OCI-LY3 (cell line): ENCODE measurements at regions not wholly inside any gene's neighbourhood (a gene's known extent, or its start where the extent isn't known, plus 50 kb on each side); places are given as distances from the start of the nearest gene placed in this dataset.

Source experiments
- H2AFZ ChIP-seq: fragments of 200-600, 300-600 bp; shearing (Covaris generic); 2 replicates; pipeline ENCODE4 v1.6.0; 2014; ENCODE audit warnings: antibody characterized with exemption, low read depth, low read length
- H3K27ac ChIP-seq: fragments of 200-600, 300-600 bp; sonication (generic); 2 replicates; pipeline ENCODE4 v1.5.1; 2014; ENCODE audit warnings: mild to moderate bottlenecking, low read length, moderate library complexity, mixed read lengths
- H3K27me3 ChIP-seq: fragments of 200-600, 300-600 bp; sonication (generic); 2 replicates; pipeline ENCODE4 v1.6.1; 2014; ENCODE audit warnings: low read depth, low read length, mixed read lengths
- H3K36me3 ChIP-seq: fragments of 200-600, 300-600 bp; sonication (generic); replicated peaks from 2 replicates; pipeline ENCODE3; 2014; ENCODE audit warnings: low read depth, low read length, mixed read lengths
- H3K4me1 ChIP-seq: fragments of 300-600, 200-600 bp; sonication (generic); 2 replicates; pipeline ENCODE4 v1.6.1; 2014; ENCODE audit warnings: low read length, mixed read lengths
- H3K4me2 ChIP-seq: fragments of 200-600, 300-600 bp; sonication (generic); 2 replicates; pipeline ENCODE4 v1.6.1; 2014; ENCODE audit warnings: low read length, mixed read lengths
- H3K4me3 ChIP-seq: fragments of 300-600, 200-600 bp; sonication (generic); 2 replicates; pipeline ENCODE4 v1.5.1; 2014; ENCODE audit warnings: antibody characterized with exemption, mild to moderate bottlenecking, low read length, moderate library complexity
- H3K79me2 ChIP-seq: fragments of 300-600, 200-600 bp; shearing (Covaris generic); 2 replicates; pipeline ENCODE4 v1.6.1; 2014; ENCODE audit warnings: mild to moderate bottlenecking, low read length, mixed read lengths
- H3K9ac ChIP-seq: fragments of 300-600, 200-600 bp; shearing (Covaris generic); 2 replicates; pipeline ENCODE4 v1.6.0; 2014; ENCODE audit warnings: mild to moderate bottlenecking, low read length, moderate library complexity
- H3K9me3 ChIP-seq: fragments of 200-600, 300-600 bp; shearing (Covaris generic); 2 replicates; pipeline ENCODE4 v1.6.1; 2014; ENCODE audit warnings: low read length, mixed read lengths; ENCODE audit not compliant: insufficient read depth
- H4K20me1 ChIP-seq: fragments of 200-600, 300-600 bp; sonication (generic); 2 replicates; pipeline ENCODE4 v1.6.1; 2016; ENCODE audit warnings: low read length, mixed read lengths; ENCODE audit not compliant: insufficient read depth
- EZH2phosphoT487 ChIP-seq: fragments of 200-600 bp; shearing (Covaris generic); IDR thresholded peaks from 2 replicates; pipeline ENCODE4 v1.6.1; 2018; ENCODE audit warnings: antibody characterized with exemption, mixed run types, low read depth
- TF ChIP-seq, protein P1 (sequence below): fragments of 200-600, 300-600 bp; sonication (generic); IDR thresholded peaks from 2 replicates; pipeline ENCODE4 v1.5.1; 2014; ENCODE audit warnings: antibody characterized with exemption, low read length, low read depth

DNA sequence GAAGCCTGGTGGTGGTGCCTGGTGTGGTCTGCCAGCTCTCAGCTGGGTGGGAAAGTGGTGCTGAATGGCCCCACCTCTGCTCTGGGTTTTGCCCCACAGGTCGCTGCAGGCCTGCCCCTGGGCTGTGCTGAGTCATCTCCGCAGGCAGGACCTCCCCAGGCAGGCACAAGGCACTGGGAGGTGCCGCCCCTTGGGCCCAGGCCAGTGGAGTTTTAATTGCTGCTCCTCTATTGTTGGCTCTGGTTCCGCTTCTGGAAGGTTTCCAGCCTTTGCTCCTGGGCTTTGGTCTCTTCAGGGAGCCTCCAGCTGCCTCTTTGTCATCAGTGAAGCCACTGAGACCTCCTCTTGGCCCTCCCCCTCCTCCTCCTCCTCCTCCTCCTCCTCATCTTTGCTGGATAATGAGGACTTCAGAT lies 180.3 kb upstream of the GRB10 start:
- no peak overlapping the region for H2AFZ ChIP-seq
- H3K27me3 ChIP-seq = no peaks in the 10 kb centered on the region
- H3K9ac ChIP-seq = no peak overlapping the region
- H3K36me3 ChIP-seq = no peaks in the 10 kb centered on the region
- H3K9me3 ChIP-seq = no peaks in the 10 kb centered on the region
- peak overlapping the region; percentile 9; the same call in 1 of the 2 replicates for H3K4me2 ChIP-seq
- H3K79me2 ChIP-seq = no peaks in the 10 kb centered on the region
- H3K4me1 ChIP-seq = peaks cover 14% of the 10 kb centered on the region
- no peak overlapping the region for H3K27ac ChIP-seq
- no peak overlapping the region for H3K4me3 ChIP-seq
- TF ChIP-seq, protein P1, sequence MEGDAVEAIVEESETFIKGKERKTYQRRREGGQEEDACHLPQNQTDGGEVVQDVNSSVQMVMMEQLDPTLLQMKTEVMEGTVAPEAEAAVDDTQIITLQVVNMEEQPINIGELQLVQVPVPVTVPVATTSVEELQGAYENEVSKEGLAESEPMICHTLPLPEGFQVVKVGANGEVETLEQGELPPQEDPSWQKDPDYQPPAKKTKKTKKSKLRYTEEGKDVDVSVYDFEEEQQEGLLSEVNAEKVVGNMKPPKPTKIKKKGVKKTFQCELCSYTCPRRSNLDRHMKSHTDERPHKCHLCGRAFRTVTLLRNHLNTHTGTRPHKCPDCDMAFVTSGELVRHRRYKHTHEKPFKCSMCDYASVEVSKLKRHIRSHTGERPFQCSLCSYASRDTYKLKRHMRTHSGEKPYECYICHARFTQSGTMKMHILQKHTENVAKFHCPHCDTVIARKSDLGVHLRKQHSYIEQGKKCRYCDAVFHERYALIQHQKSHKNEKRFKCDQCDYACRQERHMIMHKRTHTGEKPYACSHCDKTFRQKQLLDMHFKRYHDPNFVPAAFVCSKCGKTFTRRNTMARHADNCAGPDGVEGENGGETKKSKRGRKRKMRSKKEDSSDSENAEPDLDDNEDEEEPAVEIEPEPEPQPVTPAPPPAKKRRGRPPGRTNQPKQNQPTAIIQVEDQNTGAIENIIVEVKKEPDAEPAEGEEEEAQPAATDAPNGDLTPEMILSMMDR = no peak
- TF ChIP-seq EZH2phosphoT487 = no peak
- H4K20me1 ChIP-seq = no peaks in the 10 kb centered on the region

DNA sequence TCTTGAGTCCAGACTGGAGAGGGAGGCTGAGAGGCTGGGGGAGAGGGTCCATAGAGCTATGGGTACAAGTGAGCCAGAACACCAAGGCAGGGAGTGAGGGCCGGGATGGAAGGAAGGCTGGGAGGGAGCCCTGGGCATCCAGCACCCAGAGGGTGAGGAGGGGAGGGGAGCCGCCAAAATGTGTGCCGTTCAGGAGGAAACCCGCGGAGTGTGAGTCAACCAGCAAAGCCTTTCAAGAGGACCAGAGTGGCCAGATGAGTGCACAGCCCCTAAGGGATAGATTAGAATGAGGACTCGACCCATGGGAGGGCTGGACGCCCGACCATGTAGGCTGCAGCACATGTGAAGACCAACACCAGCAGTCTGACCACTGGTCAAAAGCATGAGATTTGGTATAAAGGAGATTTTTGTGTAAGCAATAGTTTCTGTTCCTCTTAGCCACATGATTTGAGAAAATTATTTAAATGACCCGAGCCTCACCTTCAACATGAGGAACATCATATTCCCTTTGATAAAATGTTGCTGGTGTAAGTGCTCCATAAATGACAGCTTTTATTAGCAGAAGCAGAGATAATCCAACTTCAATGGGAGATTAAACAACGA lies 179.7 kb upstream of the GRB10 start:
- H3K9ac ChIP-seq = no peak overlapping the region
- no peaks in the 10 kb centered on the region for H3K9me3 ChIP-seq
- no peaks in the 10 kb centered on the region for H4K20me1 ChIP-seq
- no peaks in the 10 kb centered on the region for H3K36me3 ChIP-seq
- H2AFZ ChIP-seq = no peak overlapping the region
- H3K79me2 ChIP-seq = no peaks in the 10 kb centered on the region
- no peaks in the 10 kb centered on the region for H3K27me3 ChIP-seq
- H3K27ac ChIP-seq = no peak overlapping the region
- H3K4me1 ChIP-seq = peaks cover 14% of the 10 kb centered on the region
- H3K4me3 ChIP-seq = no peak overlapping the region
- TF ChIP-seq EZH2phosphoT487 = no peak
- TF ChIP-seq, protein P1 = no peak
- peak overlapping the region; percentile 9; the same call in 1 of the 2 replicates for H3K4me2 ChIP-seq

DNA sequence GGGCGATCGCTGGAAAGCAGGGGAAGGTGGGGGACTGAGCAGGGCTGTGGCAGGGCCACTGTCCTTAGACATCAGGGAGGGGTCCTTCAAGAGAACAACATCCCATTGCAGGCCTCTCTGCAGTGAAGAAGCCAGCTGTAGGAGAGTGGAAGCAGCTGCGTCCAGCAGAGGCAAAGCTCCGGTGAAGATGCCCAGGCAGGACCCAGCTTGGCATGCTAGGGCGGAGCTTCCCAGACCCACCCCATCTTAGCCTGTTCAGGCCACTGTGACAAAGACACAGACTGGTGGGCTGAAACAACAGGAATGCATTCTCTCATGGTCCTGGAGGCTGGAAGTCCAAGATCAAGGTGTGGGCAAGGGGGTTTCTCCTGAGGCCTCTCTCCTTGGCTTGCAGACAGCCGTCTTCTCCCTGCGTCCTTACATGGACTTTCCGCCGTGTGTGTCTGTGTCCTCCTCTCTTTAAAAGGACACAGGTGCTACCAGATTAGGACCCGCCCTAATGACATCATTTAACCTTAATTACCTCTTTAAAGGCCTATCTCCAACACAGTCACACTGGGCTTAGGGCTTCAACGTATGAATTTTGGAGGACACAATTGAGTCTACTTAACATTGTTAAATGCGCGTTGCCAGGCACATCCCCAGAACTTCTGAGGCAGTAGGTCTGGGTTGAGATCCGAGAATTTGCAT lies 178.1 kb upstream of the GRB10 start:
- no peak overlapping the region for H3K9ac ChIP-seq

DNA sequence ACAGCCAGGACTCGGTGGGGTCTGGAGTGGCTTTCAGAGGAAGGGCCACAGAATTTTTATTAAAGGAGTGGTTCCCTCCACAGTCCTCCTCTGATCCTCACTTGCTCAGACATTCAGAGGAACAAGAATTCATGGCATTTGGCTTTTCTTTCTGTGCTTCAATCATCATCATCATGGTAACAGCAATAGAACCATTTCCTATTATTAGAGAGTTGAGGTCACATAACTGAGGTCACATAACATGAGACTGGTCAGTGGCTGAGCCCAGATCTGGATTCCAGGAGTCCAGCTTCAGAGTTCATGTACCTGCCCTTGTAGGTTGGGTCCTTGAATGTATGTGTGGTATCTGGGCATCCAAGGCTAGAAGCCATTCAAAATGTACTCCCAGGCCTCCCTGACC lies 177.3 kb upstream of the GRB10 start:
- H2AFZ ChIP-seq = no peak overlapping the region
- H3K4me3 ChIP-seq = no peak overlapping the region
- no peaks in the 10 kb centered on the region for H4K20me1 ChIP-seq
- no peaks in the 10 kb centered on the region for H3K79me2 ChIP-seq
- no peaks in the 10 kb centered on the region for H3K36me3 ChIP-seq
- H3K9me3 ChIP-seq = no peaks in the 10 kb centered on the region
- no peaks in the 10 kb centered on the region for H3K27me3 ChIP-seq
- no peak overlapping the region for H3K9ac ChIP-seq
- peaks cover 14% of the 10 kb centered on the region for H3K4me1 ChIP-seq
- H3K27ac ChIP-seq = no peak overlapping the region
- TF ChIP-seq, protein P1 = no peak
- TF ChIP-seq EZH2phosphoT487 = no peak
- H3K4me2 ChIP-seq = no peak overlapping the region

More for the DNA sequence above, 178.1 kb upstream of the GRB10 start:
- Histone ChIP-seq H3K27me3 (no peaks in the 10 kb centered on the region), H4K20me1 (no peaks in the 10 kb centered on the region), H3K79me2 (no peaks in the 10 kb centered on the region), H3K9me3 (no peaks in the 10 kb centered on the region), H3K27ac (no peak overlapping the region), H3K4me1 (peaks cover 14% of the 10 kb centered on the region), H3K4me3 (no peak overlapping the region), H3K4me2 (no peak overlapping the region), H3K36me3 (no peaks in the 10 kb centered on the region), H2AFZ (no peak overlapping the region)
- TF ChIP-seq, protein P1 = no peak
- no peak for TF ChIP-seq EZH2phosphoT487
